ENCODE measurements at regions not wholly inside any gene's neighbourhood (a gene's known extent, or its start where the extent isn't known, plus 50 kb on each side); places are given as distances from the start of the nearest gene placed in this dataset.

- no peak for DNase-seq
Measured at GRCh38 chr16:82567175-82567574, 59.6 kb upstream of the CDH13 start.

GRCh38 chr16:82563401-82563800 is 63.4 kb upstream of the CDH13 start:
- no peak for DNase-seq

- no peak for DNase-seq
Measured at GRCh38 chr16:82562183-82562683, 64.5 kb upstream of the CDH13 start.

GRCh38 chr16:82560805-82561325 is 65.9 kb upstream of the CDH13 start:
- no peak for DNase-seq

- DNase-seq = no peak
Measured at GRCh38 chr16:82544378-82545160, 82.2 kb upstream of the CDH13 start.

GRCh38 chr16:82542714-82543113 is 84.1 kb upstream of the CDH13 start:
- no peak for DNase-seq

GRCh38 chr16:82541103-82541502 is 85.7 kb upstream of the CDH13 start:
- DNase-seq = no peak

GRCh38 chr16:82535764-82536163 is 91.0 kb upstream of the CDH13 start:
- no peak for DNase-seq

- DNase-seq = no peak
Measured at GRCh38 chr16:82535262-82535661, 91.5 kb upstream of the CDH13 start.

GRCh38 chr16:82533189-82533588 is 93.6 kb upstream of the CDH13 start:
- DNase-seq = no peak

GRCh38 chr16:82530883-82531282 is 95.9 kb upstream of the CDH13 start:
- DNase-seq = no peak

GRCh38 chr16:82527101-82527500 is 99.7 kb upstream of the CDH13 start:
- no peak for DNase-seq

GRCh38 chr16:82524976-82525375 is 101.8 kb upstream of the CDH13 start:
- DNase-seq = no peak

- no peak for DNase-seq
Measured at GRCh38 chr16:82523815-82524214, 103.0 kb upstream of the CDH13 start.

GRCh38 chr16:82522026-82522425 is 104.7 kb upstream of the CDH13 start:
- no peak for DNase-seq

GRCh38 chr16:82518811-82519210 is 108.0 kb upstream of the CDH13 start:
- DNase-seq = no peak

- DNase-seq = no peak
Measured at GRCh38 chr16:82514262-82514661, 112.5 kb upstream of the CDH13 start.

GRCh38 chr16:82510789-82511305 is 115.9 kb upstream of the CDH13 start:
- no peak for DNase-seq

- DNase-seq = no peak
Measured at GRCh38 chr16:82509691-82510430, 116.9 kb upstream of the CDH13 start.

GRCh38 chr16:82506692-82507670 is 119.8 kb upstream of the CDH13 start:
- DNase-seq = no peak

- no peak for DNase-seq
Measured at GRCh38 chr16:82504836-82505235, 121.9 kb upstream of the CDH13 start.

- DNase-seq = no peak
Measured at GRCh38 chr16:82499302-82499701, 127.5 kb upstream of the CDH13 start.
